Gastroesophageal sphincter (tissue), 3 donors: ENCODE measurements at regions not wholly inside any gene's neighbourhood (a gene's known extent, or its start where the extent isn't known, plus 50 kb on each side); places are given as distances from the start of the nearest gene placed in this dataset.
A peak's percentile ranks its signal among the peaks of the same experiment; 100 is the strongest.

ENCODE experiments used
- CTCF ChIP-seq, 4 experiments: fragments of 200-600 bp in 2 of 4; fragments of 450-650 bp in 2 of 4; sonication (generic) in 1 of 4; IDR thresholded peaks; one replicate each; pipeline ENCODE4 v1.5.1; 2017 to 2019; ENCODE audit warnings: antibody characterized with exemption in 4 of 4, mild to moderate bottlenecking in 2 of 4, moderate library complexity in 2 of 4
- EP300 ChIP-seq: sonication (generic); formaldehyde crosslinking; IDR thresholded peaks from one replicate; pipeline ENCODE4 v1.6.1; 2017; ENCODE audit warnings: antibody characterized with exemption, mild to moderate bottlenecking
- POLR2A ChIP-seq, 2 donors: fragments of 450-650 bp; IDR thresholded peaks; one replicate each; pipeline ENCODE4 v1.6.1; 2017; ENCODE audit warnings: antibody characterized with exemption in 2 of 2, mild to moderate bottlenecking in 2 of 2, moderate library complexity in 1 of 2
- POLR2AphosphoS5 ChIP-seq: sonication (generic); formaldehyde crosslinking; IDR thresholded peaks from one replicate; pipeline ENCODE4 v1.6.1; 2017; ENCODE audit warnings: antibody characterized with exemption

GRCh38 chr10:88131511-88132139 is 268.2 kb downstream of the PTEN start:
- peak in 2 of 4 experiments; percentile 8 to 24 for TF ChIP-seq CTCF (IDR thresholded peaks at IDR 0.05)
- no peak for TF ChIP-seq POLR2AphosphoS5
- TF ChIP-seq POLR2A (IDR thresholded peaks at IDR 0.05) = no peak
- no peak for TF ChIP-seq EP300
